ENCODE measurements at regions not wholly inside any gene's neighbourhood (a gene's known extent, or its start where the extent isn't known, plus 50 kb on each side); places are given as distances from the start of the nearest gene placed in this dataset.

GRCh38 chr3:31142543-31142942 lies 248.1 kb upstream of the GADL1 start:
- dilution Hi-C loops (cut with MboI; ENCODE audit: extremely low pct_ligation_motif_present, low sequenced_read_pairs) = no loop called here
- H3K9ac ChIP-seq (replicated peaks; ENCODE audit: extremely low read depth, insufficient read depth, low read length) = no peak overlapping the region
- BruUV-seq (replicated peaks) = no TSS peak
- no peaks in the 10 kb centered on the region for H3K4me1 ChIP-seq (ENCODE audit: control insufficient read depth, extremely low read depth, insufficient read depth, low read length)
- FAIRE-seq = no peak
- H3K79me2 ChIP-seq (ENCODE audit: control insufficient read depth, insufficient read depth, low read length) = no peaks in the 10 kb centered on the region
- no peak overlapping the region for H3K4me3 ChIP-seq (replicated peaks in 1 of 3; ENCODE audit: insufficient read depth in 1 of 3, low read depth in 1 of 3, low read length in 3 of 3)
- H3K27ac ChIP-seq (ENCODE audit: insufficient read depth, low read depth, low read length) = no peak overlapping the region
- H3K9me1 ChIP-seq (replicated peaks; ENCODE audit: control insufficient read depth, extremely low read depth, insufficient read depth, low read length) = no peaks in the 10 kb centered on the region
- H4K20me1 ChIP-seq (replicated peaks; ENCODE audit: control insufficient read depth, extremely low read depth, insufficient read depth, low read length) = no peaks in the 10 kb centered on the region
- intact Hi-C loops (cut with micrococcal nuclease) = no loop called here
- ChIA-PET CTCF (interaction anchor here (0.8 kb wide), 1 partner anchor 374 kb away, joined by 3 read pairs; no protein-coding TSS in a partner anchor), POLR2A (no interaction called here)
- no peak overlapping the region for H2AFZ ChIP-seq (ENCODE audit: low read depth, low read length)
- DNase-seq (ENCODE audit: low read depth, low spot score) = no peak
- no peak overlapping the region for H3K4me2 ChIP-seq (ENCODE audit: insufficient read depth, low read length)
- no peaks in the 10 kb centered on the region for H3K9me3 ChIP-seq (replicated peaks; ENCODE audit: control insufficient read depth, insufficient read depth, low read length)
- peaks cover 0 to 3% of the 10 kb centered on the region in 2 experiments for H3K27me3 ChIP-seq (ENCODE audit: control insufficient read depth in 2 of 2, insufficient read depth in 2 of 2, low read length in 2 of 2)
- no peaks in the 10 kb centered on the region for H3K36me3 ChIP-seq (ENCODE audit: control insufficient read depth in 2 of 2, extremely low read depth in 1 of 2, insufficient read depth in 2 of 2, low read length in 2 of 2)
- no peak for TF ChIP-seq EZH2 (IDR thresholded peaks at IDR 0.05; ENCODE audit: borderline replicate concordance, low read depth, low read length, severe bottlenecking)
- TF ChIP-seq JUN (IDR thresholded peaks at IDR 0.05; ENCODE audit: borderline replicate concordance, insufficient read depth, insufficient read length, low read depth) = no peak
- TF ChIP-seq POLR2AphosphoS5 (IDR thresholded peaks at IDR 0.05; ENCODE audit: insufficient read depth, low read depth, low read length) = no peak
- no peak for TF ChIP-seq MAX (IDR thresholded peaks at IDR 0.05; ENCODE audit: insufficient read depth, insufficient read length)
- no peak for TF ChIP-seq MYC (IDR thresholded peaks at IDR 0.05; ENCODE audit: low read depth, low read length)
- TF ChIP-seq FOS (IDR thresholded peaks at IDR 0.05; ENCODE audit: borderline replicate concordance, insufficient read depth, low read length) = no peak
- TF ChIP-seq POLR2A (IDR thresholded peaks at IDR 0.05; ENCODE audit: low read depth, low read length) = no peak
- TF ChIP-seq CTCF (IDR thresholded peaks at IDR 0.05; ENCODE audit: extremely low read depth in 1 of 2, insufficient read depth in 1 of 2, low read depth in 1 of 2, low read length in 2 of 2) = no peak
- no peak for TF ChIP-seq GATA2 (IDR thresholded peaks at IDR 0.05; ENCODE audit: insufficient read depth, insufficient read length, low read depth, low read length)

Data from endothelial cell of umbilical vein (primary cell).